Effector memory CD8-positive, alpha-beta T cell (primary cell): ENCODE measurements at regions not wholly inside any gene's neighbourhood (a gene's known extent, or its start where the extent isn't known, plus 50 kb on each side); places are given as distances from the start of the nearest gene placed in this dataset.

Experiments
- ATAC-seq: fragments of 150-1000 bp; cut with Tn5 transposase; replicated peaks from 2 replicates; pipeline ENCODE4 v1.10.0; 2021; ENCODE audit warnings: mild to moderate bottlenecking, moderate library complexity
- DNase-seq, 3 experiments: peaks; one replicate each; pipeline ENCODE4 v3.0.0; 2021
- H3K27ac Mint-ChIP-seq, 2 donors: one replicate each; pipeline ENCODE4 v1.8.0; 2022; ENCODE audit warnings: mild to moderate bottlenecking in 2 of 2, mixed read lengths in 2 of 2, moderate library complexity in 2 of 2
- H3K27me3 Mint-ChIP-seq, 2 donors: one replicate each; pipeline ENCODE4 v1.8.0; 2022; ENCODE audit warnings: mixed read lengths in 2 of 2
- H3K36me3 Mint-ChIP-seq: one replicate; pipeline ENCODE4 v1.8.0; 2022; ENCODE audit warnings: mild to moderate bottlenecking, moderate library complexity, mixed read lengths; ENCODE audit not compliant: insufficient read depth
- H3K4me1 Mint-ChIP-seq, 2 donors: one replicate each; pipeline ENCODE4 v1.8.0; 2022; ENCODE audit warnings: low read depth in 2 of 2, mixed read lengths in 2 of 2
- H3K4me3 Mint-ChIP-seq, 2 donors: one replicate each; pipeline ENCODE4 v1.8.0; 2022; ENCODE audit warnings: mild to moderate bottlenecking in 2 of 2, mixed read lengths in 2 of 2, moderate library complexity in 2 of 2
- H3K9me3 Mint-ChIP-seq, 2 donors: one replicate each; pipeline ENCODE4 v1.8.0; 2022; ENCODE audit warnings: mixed read lengths in 2 of 2

DNA sequence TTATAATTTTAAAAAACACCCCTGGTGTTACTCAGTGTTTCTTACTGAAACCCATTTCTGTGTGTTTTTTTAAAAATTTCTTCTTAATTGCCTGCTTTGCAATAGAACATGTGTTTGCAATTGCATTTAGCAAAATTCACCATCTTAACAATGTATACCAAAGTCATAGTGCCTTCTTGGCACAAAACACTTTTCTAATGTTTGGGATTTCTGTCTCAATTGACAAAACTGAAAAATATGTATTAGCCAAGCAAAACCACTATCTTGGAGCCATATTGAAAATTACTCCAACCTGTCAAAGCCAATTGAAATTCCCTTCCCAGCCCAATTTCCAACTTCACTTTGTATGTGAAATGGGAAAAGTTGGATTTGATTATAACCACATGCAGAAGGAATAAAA is 88.4 kb upstream of the RSPO3 start:
- H3K27ac Mint-ChIP-seq: no peak overlapping the region
- ATAC-seq: no peak
- DNase-seq: no peak
- H3K4me1 Mint-ChIP-seq: no peaks in the 10 kb centered on the region
- no peaks in the 10 kb centered on the region for H3K27me3 Mint-ChIP-seq
- no peaks in the 10 kb centered on the region for H3K36me3 Mint-ChIP-seq
- H3K4me3 Mint-ChIP-seq: no peak overlapping the region
- H3K9me3 Mint-ChIP-seq: no peaks in the 10 kb centered on the region

DNA sequence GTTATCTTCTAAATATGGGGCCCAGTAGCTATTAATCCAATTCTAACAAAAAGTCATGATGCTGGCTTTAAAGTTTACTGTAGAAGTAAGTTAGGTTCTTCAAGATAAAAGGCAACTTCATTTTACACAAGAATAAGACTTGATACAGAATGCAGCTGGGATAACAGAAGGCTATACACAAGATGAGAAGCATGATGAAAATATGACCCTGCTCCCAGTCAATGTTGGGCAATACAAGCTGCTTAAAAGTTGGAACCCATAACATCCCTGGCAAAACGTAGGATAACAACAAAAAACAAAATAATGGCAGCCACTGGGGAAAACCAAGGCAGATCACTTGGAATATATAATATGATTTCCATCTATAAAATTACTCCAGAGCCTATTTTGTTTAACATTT is 87.6 kb upstream of the RSPO3 start:
- Mint-ChIP-seq H3K36me3 (no peaks in the 10 kb centered on the region), H3K27me3 (no peaks in the 10 kb centered on the region), H3K27ac (no peak overlapping the region), H3K9me3 (no peaks in the 10 kb centered on the region), H3K4me1 (no peaks in the 10 kb centered on the region), H3K4me3 (no peak overlapping the region)
- no peak for ATAC-seq
- no peak for DNase-seq

GRCh38 chr6:127031511-127031910 is 87.0 kb upstream of the RSPO3 start:
- no peaks in the 10 kb centered on the region for H3K9me3 Mint-ChIP-seq
- H3K27ac Mint-ChIP-seq: no peak overlapping the region
- H3K4me3 Mint-ChIP-seq: no peak overlapping the region
- H3K4me1 Mint-ChIP-seq: no peaks in the 10 kb centered on the region
- H3K27me3 Mint-ChIP-seq: no peaks in the 10 kb centered on the region
- no peak for ATAC-seq
- H3K36me3 Mint-ChIP-seq: no peaks in the 10 kb centered on the region
- no peak for DNase-seq

- peaks cover 0 to 9% of the 10 kb centered on the region in 2 donors for H3K27me3 Mint-ChIP-seq
- no peak for ATAC-seq
- no peak overlapping the region for H3K27ac Mint-ChIP-seq
Measured at GRCh38 chr6:127032971-127033370, 85.5 kb upstream of the RSPO3 start.

GRCh38 chr6:127051571-127052260 is 66.8 kb upstream of the RSPO3 start:
- ATAC-seq (no peak), DNase-seq (no peak)
- H3K36me3 Mint-ChIP-seq: no peaks in the 10 kb centered on the region
- H3K4me1 Mint-ChIP-seq: no peaks in the 10 kb centered on the region
- H3K27me3 Mint-ChIP-seq: no peaks in the 10 kb centered on the region
- H3K9me3 Mint-ChIP-seq: peaks cover 3 to 7% of the 10 kb centered on the region in 2 donors
- H3K4me3 Mint-ChIP-seq: no peak overlapping the region
- no peak overlapping the region for H3K27ac Mint-ChIP-seq

More at GRCh38 chr6:127032971-127033370, 85.5 kb upstream of the RSPO3 start:
- Mint-ChIP-seq H3K36me3 (no peaks in the 10 kb centered on the region), H3K9me3 (peaks cover 0 to 4% of the 10 kb centered on the region in 2 donors), H3K4me3 (no peak overlapping the region), H3K4me1 (no peaks in the 10 kb centered on the region)
- DNase-seq: no peak

GRCh38 chr6:127053032-127053874 is 65.2 kb upstream of the RSPO3 start:
- H3K27me3 Mint-ChIP-seq: no peaks in the 10 kb centered on the region
- no peak overlapping the region for H3K4me3 Mint-ChIP-seq
- no peaks in the 10 kb centered on the region for H3K4me1 Mint-ChIP-seq
- no peak for ATAC-seq
- no peak overlapping the region for H3K27ac Mint-ChIP-seq
- no peak for DNase-seq
- no peaks in the 10 kb centered on the region for H3K36me3 Mint-ChIP-seq
- H3K9me3 Mint-ChIP-seq: peaks cover 3 to 6% of the 10 kb centered on the region in 2 donors

DNA sequence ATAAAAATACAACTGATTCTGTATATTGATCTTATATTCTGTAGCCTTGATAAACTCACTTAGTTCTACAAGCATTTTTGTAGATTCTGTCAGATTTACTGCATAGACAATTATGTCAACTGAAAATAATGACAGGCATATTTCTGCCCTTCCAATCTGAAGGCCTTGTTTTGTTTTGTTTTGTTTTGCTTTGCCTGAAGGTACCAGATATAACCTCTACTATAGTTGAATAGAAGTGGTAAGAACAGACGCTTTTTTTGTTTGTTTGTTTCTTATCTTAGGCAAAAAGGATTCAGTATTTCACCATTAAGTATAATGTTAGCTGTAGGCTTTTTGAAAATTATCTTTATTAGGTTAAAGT is 64.6 kb upstream of the RSPO3 start:
- Mint-ChIP-seq H3K27me3 (no peaks in the 10 kb centered on the region), H3K27ac (no peak overlapping the region), H3K4me1 (no peaks in the 10 kb centered on the region), H3K9me3 (peaks cover 3 to 6% of the 10 kb centered on the region in 2 donors), H3K4me3 (no peak overlapping the region), H3K36me3 (no peaks in the 10 kb centered on the region)
- ATAC-seq (no peak), DNase-seq (no peak)

DNA sequence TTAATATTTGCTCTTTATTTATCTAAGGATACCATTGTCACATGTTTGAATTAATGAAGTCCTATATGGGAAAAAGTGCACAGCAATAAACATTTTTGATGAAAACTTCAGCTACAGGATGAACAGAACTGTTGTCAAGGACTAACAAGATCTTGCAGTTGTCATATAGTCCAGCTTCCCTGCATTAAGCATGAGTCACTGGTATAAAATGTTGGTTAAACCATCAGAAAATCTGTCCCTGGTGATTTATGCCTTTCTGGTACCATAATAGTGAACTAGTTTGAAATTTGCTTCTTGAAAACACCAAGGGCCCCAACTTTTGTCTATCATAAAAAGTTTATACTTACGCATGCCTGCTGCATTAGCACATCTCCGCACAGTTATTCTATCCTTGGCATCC is 60.4 kb upstream of the RSPO3 start:
- no peak overlapping the region for H3K4me3 Mint-ChIP-seq
- no peak for ATAC-seq
- no peak for DNase-seq

DNA sequence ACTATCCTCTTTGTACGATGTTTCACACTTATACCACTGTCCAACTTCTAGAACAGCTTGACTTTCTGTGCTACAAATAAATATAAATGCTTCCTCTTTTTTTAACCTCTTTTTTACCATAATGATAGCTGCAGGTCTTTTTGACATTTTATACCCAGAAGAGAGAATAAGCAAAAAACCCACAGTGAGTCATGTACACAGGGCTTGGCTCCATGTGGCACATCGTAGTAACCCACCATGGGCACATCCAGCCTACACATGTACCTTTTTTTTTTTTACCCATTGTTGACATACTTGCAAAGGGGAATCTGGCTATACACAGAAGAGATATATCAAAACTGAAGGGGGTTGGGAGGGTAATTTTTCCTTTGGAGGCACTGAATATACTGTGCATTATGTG is 59.5 kb upstream of the RSPO3 start:
- ATAC-seq: no peak
- H3K9me3 Mint-ChIP-seq: peaks cover 0 to 6% of the 10 kb centered on the region in 2 donors
- no peak for DNase-seq
- no peaks in the 10 kb centered on the region for H3K27me3 Mint-ChIP-seq
- no peaks in the 10 kb centered on the region for H3K36me3 Mint-ChIP-seq
- no peak overlapping the region for H3K4me3 Mint-ChIP-seq
- no peak overlapping the region for H3K27ac Mint-ChIP-seq
- H3K4me1 Mint-ChIP-seq: no peaks in the 10 kb centered on the region

More for the DNA sequence above, 60.4 kb upstream of the RSPO3 start:
- H3K27me3 Mint-ChIP-seq: no peaks in the 10 kb centered on the region
- H3K36me3 Mint-ChIP-seq: no peaks in the 10 kb centered on the region
- no peak overlapping the region for H3K27ac Mint-ChIP-seq
- H3K4me1 Mint-ChIP-seq: no peaks in the 10 kb centered on the region
- peaks cover 0 to 6% of the 10 kb centered on the region in 2 donors for H3K9me3 Mint-ChIP-seq
